Hindlimb muscle (tissue), 1 donor: ENCODE measurements at regions not wholly inside any gene's neighbourhood (a gene's known extent, or its start where the extent isn't known, plus 50 kb on each side); places are given as distances from the start of the nearest gene placed in this dataset.

Experiments used
- DNase-seq: peaks from one replicate; pipeline ENCODE4 v3.0.0-alpha.2; 2013

- no peak for DNase-seq
Measured at GRCh38 chr5:5583023-5583765, 160.7 kb downstream of the ICE1 start.

- DNase-seq = no peak
Measured at GRCh38 chr5:5581080-5581479, 158.6 kb downstream of the ICE1 start.

- DNase-seq = no peak
Measured at GRCh38 chr5:5576744-5577143, 154.3 kb downstream of the ICE1 start.

GRCh38 chr5:5575461-5575860 is 153.0 kb downstream of the ICE1 start:
- DNase-seq = no peak

- DNase-seq = no peak
Measured at GRCh38 chr5:5573798-5574380, 151.4 kb downstream of the ICE1 start.

GRCh38 chr5:5572976-5573797 is 150.7 kb downstream of the ICE1 start:
- DNase-seq = peak; percentile 17

- peak; percentile 19 for DNase-seq
Measured at GRCh38 chr5:5572010-5572865, 149.8 kb downstream of the ICE1 start.

- no peak for DNase-seq
Measured at GRCh38 chr5:5570646-5571045, 148.2 kb downstream of the ICE1 start.

- DNase-seq = no peak
Measured at GRCh38 chr5:5564898-5565297, 142.4 kb downstream of the ICE1 start.

- no peak for DNase-seq
Measured at GRCh38 chr5:5560016-5560415, 137.5 kb downstream of the ICE1 start.

GRCh38 chr5:5558638-5559527 is 136.4 kb downstream of the ICE1 start:
- DNase-seq = no peak

GRCh38 chr5:5558102-5558501 is 135.6 kb downstream of the ICE1 start:
- DNase-seq = no peak

GRCh38 chr5:5551499-5551898 is 129.0 kb downstream of the ICE1 start:
- no peak for DNase-seq

- DNase-seq = no peak
Measured at GRCh38 chr5:5546408-5546807, 123.9 kb downstream of the ICE1 start.

- DNase-seq = no peak
Measured at GRCh38 chr5:5544094-5544663, 121.7 kb downstream of the ICE1 start.

- no peak for DNase-seq
Measured at GRCh38 chr5:5542654-5543053, 120.2 kb downstream of the ICE1 start.

- no peak for DNase-seq
Measured at GRCh38 chr5:5540065-5540464, 117.6 kb downstream of the ICE1 start.
